ENCODE measurements at regions not wholly inside any gene's neighbourhood (a gene's known extent, or its start where the extent isn't known, plus 50 kb on each side); places are given as distances from the start of the nearest gene placed in this dataset.

- H3K36me3 ChIP-seq (ENCODE audit: control insufficient read depth, insufficient read depth, low read length): no peaks in the 10 kb centered on the region
- DNase-seq: no peak
- H3K4me3 ChIP-seq (ENCODE audit: low read length): no peak overlapping the region
- H3K4me1 ChIP-seq (ENCODE audit: control insufficient read depth, insufficient read depth, low read length): no peaks in the 10 kb centered on the region
- H3K9me3 ChIP-seq (replicated peaks; ENCODE audit: control insufficient read depth, low read depth, low read length): no peaks in the 10 kb centered on the region
- no peaks in the 10 kb centered on the region for H3K27me3 ChIP-seq (ENCODE audit: control insufficient read depth, insufficient read depth, low read length)
- no peak overlapping the region for H3K27ac ChIP-seq (ENCODE audit: low read length)
Observed at GRCh38 chrX:125850693-125851092, 315.4 kb downstream of the DCAF12L2 start.

GRCh38 chrX:125883169-125883568 is 282.9 kb downstream of the DCAF12L2 start:
- Histone ChIP-seq H3K4me3 (ENCODE audit: low read length) (no peak overlapping the region), H3K4me1 (ENCODE audit: control insufficient read depth, insufficient read depth, low read length) (no peaks in the 10 kb centered on the region), H3K9me3 (replicated peaks; ENCODE audit: control insufficient read depth, low read depth, low read length) (peaks cover 9% of the 10 kb centered on the region), H3K27ac (ENCODE audit: low read length) (no peak overlapping the region), H3K27me3 (ENCODE audit: control insufficient read depth, insufficient read depth, low read length) (no peaks in the 10 kb centered on the region), H3K36me3 (ENCODE audit: control insufficient read depth, insufficient read depth, low read length) (no peaks in the 10 kb centered on the region)
- DNase-seq: no peak
- 90% methylated on average over 2 of the region's 2 CpGs for WGBS (ENCODE audit: insufficient coverage)

GRCh38 chrX:125894947-125895346 is 271.1 kb downstream of the DCAF12L2 start:
- no peaks in the 10 kb centered on the region for H3K4me1 ChIP-seq (ENCODE audit: control insufficient read depth, insufficient read depth, low read length)
- 92% methylated on average over 2 of the region's 4 CpGs for WGBS (ENCODE audit: insufficient coverage)
- no peak overlapping the region for H3K4me3 ChIP-seq (ENCODE audit: low read length)
- no peak for DNase-seq
- no peaks in the 10 kb centered on the region for H3K27me3 ChIP-seq (ENCODE audit: control insufficient read depth, insufficient read depth, low read length)
- H3K36me3 ChIP-seq (ENCODE audit: control insufficient read depth, insufficient read depth, low read length): no peaks in the 10 kb centered on the region
- peaks cover 9% of the 10 kb centered on the region for H3K9me3 ChIP-seq (replicated peaks; ENCODE audit: control insufficient read depth, low read depth, low read length)
- no peak overlapping the region for H3K27ac ChIP-seq (ENCODE audit: low read length)

GRCh38 chrX:125895518-125895917 is 270.6 kb downstream of the DCAF12L2 start:
- 78% methylated on average over 3 of the region's 3 CpGs for WGBS (ENCODE audit: insufficient coverage)
- Histone ChIP-seq H3K9me3 (replicated peaks; ENCODE audit: control insufficient read depth, low read depth, low read length) (peaks cover 9% of the 10 kb centered on the region), H3K27me3 (ENCODE audit: control insufficient read depth, insufficient read depth, low read length) (no peaks in the 10 kb centered on the region), H3K4me3 (ENCODE audit: low read length) (no peak overlapping the region), H3K27ac (ENCODE audit: low read length) (no peak overlapping the region), H3K36me3 (ENCODE audit: control insufficient read depth, insufficient read depth, low read length) (no peaks in the 10 kb centered on the region), H3K4me1 (ENCODE audit: control insufficient read depth, insufficient read depth, low read length) (no peaks in the 10 kb centered on the region)
- DNase-seq: no peak

DNA sequence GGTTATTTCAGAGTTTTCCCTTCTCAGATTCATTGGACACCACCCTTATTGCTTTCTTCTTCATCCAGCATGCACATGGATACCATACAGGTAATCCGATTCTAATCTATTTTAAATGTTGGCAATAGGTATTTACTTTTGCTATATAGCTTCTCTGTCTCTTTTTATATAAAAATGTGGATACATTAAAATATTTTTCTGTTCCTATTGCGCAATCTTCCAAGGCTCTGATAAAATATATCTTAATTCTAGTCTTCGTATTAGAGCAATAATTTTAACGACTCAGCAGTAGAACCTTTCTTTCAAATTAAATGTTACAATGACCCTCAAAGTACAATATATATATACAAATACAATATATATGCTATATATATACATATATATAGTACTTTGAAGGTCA is 239.8 kb downstream of the DCAF12L2 start:
- no peaks in the 10 kb centered on the region for H3K9me3 ChIP-seq (replicated peaks; ENCODE audit: control insufficient read depth, low read depth, low read length)
- no peak overlapping the region for H3K4me3 ChIP-seq (ENCODE audit: low read length)
- H3K27ac ChIP-seq (ENCODE audit: low read length): no peak overlapping the region
- no peaks in the 10 kb centered on the region for H3K4me1 ChIP-seq (ENCODE audit: control insufficient read depth, insufficient read depth, low read length)
- H3K36me3 ChIP-seq (ENCODE audit: control insufficient read depth, insufficient read depth, low read length): no peaks in the 10 kb centered on the region
- no CpG with 5 or more reads among the region's 4 CpGs for WGBS (ENCODE audit: insufficient coverage)
- H3K27me3 ChIP-seq (ENCODE audit: control insufficient read depth, insufficient read depth, low read length): no peaks in the 10 kb centered on the region
- DNase-seq: no peak

- H3K9me3 ChIP-seq (replicated peaks; ENCODE audit: control insufficient read depth, low read depth, low read length): peaks cover 6% of the 10 kb centered on the region
- no peak for DNase-seq
- no peaks in the 10 kb centered on the region for H3K4me1 ChIP-seq (ENCODE audit: control insufficient read depth, insufficient read depth, low read length)
- no peaks in the 10 kb centered on the region for H3K27me3 ChIP-seq (ENCODE audit: control insufficient read depth, insufficient read depth, low read length)
- 60% methylated on average over 1 of the region's 1 CpG for WGBS (ENCODE audit: insufficient coverage)
- H3K36me3 ChIP-seq (ENCODE audit: control insufficient read depth, insufficient read depth, low read length): no peaks in the 10 kb centered on the region
- no peak overlapping the region for H3K4me3 ChIP-seq (ENCODE audit: low read length)
- no peak overlapping the region for H3K27ac ChIP-seq (ENCODE audit: low read length)
Observed at GRCh38 chrX:125940985-125941384, 225.1 kb downstream of the DCAF12L2 start.

DNA sequence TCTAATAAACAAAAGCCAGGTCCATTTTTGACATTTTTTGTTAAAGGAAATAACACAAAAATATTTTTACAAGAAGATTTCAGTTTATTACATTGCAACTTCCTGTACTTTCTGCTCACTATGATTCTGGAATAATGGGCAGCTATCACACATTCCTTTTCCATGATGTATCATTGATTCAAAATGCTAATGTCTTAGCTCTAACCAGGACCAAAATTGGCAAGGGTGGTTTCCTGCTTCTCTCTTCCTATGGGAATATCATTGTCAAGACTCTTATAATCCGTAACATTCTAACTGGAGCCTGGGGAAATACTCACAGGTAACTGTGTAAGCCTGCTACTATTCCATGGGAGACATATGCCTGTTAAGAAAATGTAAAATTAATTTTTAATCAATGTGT is 218.6 kb downstream of the DCAF12L2 start:
- Histone ChIP-seq H3K27me3 (ENCODE audit: control insufficient read depth, insufficient read depth, low read length) (no peaks in the 10 kb centered on the region), H3K4me1 (ENCODE audit: control insufficient read depth, insufficient read depth, low read length) (no peaks in the 10 kb centered on the region), H3K27ac (ENCODE audit: low read length) (peak overlapping the region; percentile 48), H3K4me3 (ENCODE audit: low read length) (no peak overlapping the region), H3K9me3 (replicated peaks; ENCODE audit: control insufficient read depth, low read depth, low read length) (no peaks in the 10 kb centered on the region), H3K36me3 (ENCODE audit: control insufficient read depth, insufficient read depth, low read length) (no peaks in the 10 kb centered on the region)
- peak; percentile 80 for DNase-seq
- no CpG with 5 or more reads among the region's 1 CpG for WGBS (ENCODE audit: insufficient coverage)

- DNase-seq: no peak
- no peaks in the 10 kb centered on the region for H3K27me3 ChIP-seq (ENCODE audit: control insufficient read depth, insufficient read depth, low read length)
- WGBS (ENCODE audit: insufficient coverage): no CpG with 5 or more reads among the region's 1 CpG
Observed at GRCh38 chrX:125952973-125953372, 213.1 kb downstream of the DCAF12L2 start.

DNA sequence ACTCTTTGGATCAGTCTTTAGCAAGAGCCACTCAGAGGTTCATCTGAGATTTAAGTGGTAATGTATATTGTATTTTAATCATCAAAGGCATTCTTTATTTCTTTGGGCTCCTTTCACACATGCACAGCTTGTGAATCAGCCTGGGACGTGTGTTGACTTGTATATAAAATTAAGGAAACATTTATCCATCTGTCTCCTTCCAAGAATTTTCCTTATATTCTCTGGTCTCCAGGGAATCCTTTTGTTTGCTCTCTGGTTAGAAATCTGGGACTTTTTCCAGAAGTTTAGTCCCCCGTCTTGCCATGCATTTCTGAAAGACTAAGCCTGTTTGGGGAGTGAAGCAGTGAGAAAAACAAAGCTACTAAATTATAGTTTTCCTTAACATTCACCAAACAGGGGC is 212.3 kb downstream of the DCAF12L2 start:
- H3K4me3 ChIP-seq (ENCODE audit: low read length): no peak overlapping the region
- no CpG with 5 or more reads among the region's 2 CpGs for WGBS (ENCODE audit: insufficient coverage)
- H3K27ac ChIP-seq (ENCODE audit: low read length): no peak overlapping the region
- H3K36me3 ChIP-seq (ENCODE audit: control insufficient read depth, insufficient read depth, low read length): no peaks in the 10 kb centered on the region
- H3K27me3 ChIP-seq (ENCODE audit: control insufficient read depth, insufficient read depth, low read length): no peaks in the 10 kb centered on the region
- H3K9me3 ChIP-seq (replicated peaks; ENCODE audit: control insufficient read depth, low read depth, low read length): no peaks in the 10 kb centered on the region
- H3K4me1 ChIP-seq (ENCODE audit: control insufficient read depth, insufficient read depth, low read length): no peaks in the 10 kb centered on the region
- DNase-seq: peak; percentile 75

More at GRCh38 chrX:125952973-125953372, 213.1 kb downstream of the DCAF12L2 start:
- Histone ChIP-seq H3K36me3 (ENCODE audit: control insufficient read depth, insufficient read depth, low read length) (no peaks in the 10 kb centered on the region), H3K4me1 (ENCODE audit: control insufficient read depth, insufficient read depth, low read length) (no peaks in the 10 kb centered on the region), H3K4me3 (ENCODE audit: low read length) (no peak overlapping the region), H3K9me3 (replicated peaks; ENCODE audit: control insufficient read depth, low read depth, low read length) (no peaks in the 10 kb centered on the region), H3K27ac (ENCODE audit: low read length) (no peak overlapping the region)

- no peak overlapping the region for H3K4me3 ChIP-seq (ENCODE audit: low read length)
- WGBS (ENCODE audit: insufficient coverage): no CpG with 5 or more reads among the region's 3 CpGs
- no peaks in the 10 kb centered on the region for H3K9me3 ChIP-seq (replicated peaks; ENCODE audit: control insufficient read depth, low read depth, low read length)
- H3K27ac ChIP-seq (ENCODE audit: low read length): no peak overlapping the region
- no peaks in the 10 kb centered on the region for H3K27me3 ChIP-seq (ENCODE audit: control insufficient read depth, insufficient read depth, low read length)
- DNase-seq: peak; percentile 56
- no peaks in the 10 kb centered on the region for H3K36me3 ChIP-seq (ENCODE audit: control insufficient read depth, insufficient read depth, low read length)
- H3K4me1 ChIP-seq (ENCODE audit: control insufficient read depth, insufficient read depth, low read length): no peaks in the 10 kb centered on the region
Observed at GRCh38 chrX:125954236-125954635, 211.9 kb downstream of the DCAF12L2 start.

GRCh38 chrX:125977851-125978250 is 188.2 kb downstream of the DCAF12L2 start:
- no peak for DNase-seq
- no peak overlapping the region for H3K4me3 ChIP-seq (ENCODE audit: low read length)
- no CpG with 5 or more reads among the region's 2 CpGs for WGBS (ENCODE audit: insufficient coverage)

More at GRCh38 chrX:125977851-125978250, 188.2 kb downstream of the DCAF12L2 start:
- H3K9me3 ChIP-seq (replicated peaks; ENCODE audit: control insufficient read depth, low read depth, low read length): no peaks in the 10 kb centered on the region
- no peak overlapping the region for H3K27ac ChIP-seq (ENCODE audit: low read length)
- no peaks in the 10 kb centered on the region for H3K36me3 ChIP-seq (ENCODE audit: control insufficient read depth, insufficient read depth, low read length)
- no peaks in the 10 kb centered on the region for H3K4me1 ChIP-seq (ENCODE audit: control insufficient read depth, insufficient read depth, low read length)
- no peaks in the 10 kb centered on the region for H3K27me3 ChIP-seq (ENCODE audit: control insufficient read depth, insufficient read depth, low read length)

Measured in muscle of leg (tissue), 3 donors.